GM12892 (cell line): ENCODE measurements at regions not wholly inside any gene's neighbourhood (a gene's known extent, or its start where the extent isn't known, plus 50 kb on each side); places are given as distances from the start of the nearest gene placed in this dataset.

Source experiments
- DNase-seq: peaks from one replicate; pipeline ENCODE4 v3.0.0; 2011; ENCODE audit not compliant: insufficient read length
- FAIRE-seq: peaks from 2 replicates; lab custom pipeline; 2011; peaks lifted over from hg19 to GRCh38; lab: Jason Lieb, UNC
- POLR2A ChIP-seq: IDR thresholded peaks from 2 replicates; pipeline ENCODE4 v1.6.1; 2011; ENCODE audit warnings: low read depth, low read length, control low read depth
- POLR2AphosphoS5 ChIP-seq: IDR thresholded peaks from 2 replicates; pipeline ENCODE4 v1.6.1; 2011; ENCODE audit warnings: low read depth, low read length, control low read depth
- TAF1 ChIP-seq: IDR thresholded peaks from 2 replicates; pipeline ENCODE4 v1.6.1; 2011; ENCODE audit warnings: low read depth, mild to moderate bottlenecking, control low read depth, low read length, borderline replicate concordance

DNA sequence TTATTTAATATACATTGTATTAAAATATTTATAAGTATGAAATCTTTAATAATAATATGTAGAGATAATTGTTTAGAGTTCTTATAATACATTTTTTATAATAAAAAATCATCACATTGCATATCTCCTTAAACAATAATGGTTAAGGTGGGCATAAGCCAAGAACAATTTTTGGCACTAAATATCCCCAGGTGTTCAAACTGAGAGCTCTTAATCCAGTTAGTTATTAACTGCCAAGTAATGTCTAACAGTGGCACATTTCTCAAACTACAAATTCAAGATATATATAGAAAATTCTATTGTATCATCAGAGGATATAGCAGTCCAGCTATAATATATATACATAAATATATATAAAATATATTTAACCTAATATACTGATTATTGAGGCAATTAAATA lies 680.8 kb downstream of the SI start:
- DNase-seq: no peak
- TF ChIP-seq POLR2AphosphoS5 (no peak), TAF1 (no peak), POLR2A (no peak)
- FAIRE-seq: no peak

DNA sequence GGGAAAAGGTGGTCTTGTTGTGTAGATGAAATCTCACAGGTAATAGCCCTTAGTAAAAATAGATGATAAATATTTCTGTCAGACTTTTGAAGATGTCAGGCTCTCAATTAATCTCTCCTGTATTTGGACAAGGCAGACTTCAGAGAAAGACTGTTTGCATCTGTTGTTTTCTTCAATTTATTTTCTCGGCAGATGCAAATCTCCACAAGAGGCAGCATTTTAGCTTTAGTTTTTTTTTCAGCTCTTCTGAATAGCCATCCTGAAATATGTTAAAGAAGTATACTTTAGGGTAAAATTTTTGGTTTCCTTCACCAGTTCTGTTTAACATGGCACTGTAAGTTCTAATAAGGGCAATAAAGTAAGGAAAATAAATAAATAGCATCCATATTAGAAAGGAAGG lies 685.1 kb downstream of the SI start:
- FAIRE-seq (no peak), DNase-seq (no peak)
- TF ChIP-seq POLR2A (no peak), TAF1 (no peak)

DNA sequence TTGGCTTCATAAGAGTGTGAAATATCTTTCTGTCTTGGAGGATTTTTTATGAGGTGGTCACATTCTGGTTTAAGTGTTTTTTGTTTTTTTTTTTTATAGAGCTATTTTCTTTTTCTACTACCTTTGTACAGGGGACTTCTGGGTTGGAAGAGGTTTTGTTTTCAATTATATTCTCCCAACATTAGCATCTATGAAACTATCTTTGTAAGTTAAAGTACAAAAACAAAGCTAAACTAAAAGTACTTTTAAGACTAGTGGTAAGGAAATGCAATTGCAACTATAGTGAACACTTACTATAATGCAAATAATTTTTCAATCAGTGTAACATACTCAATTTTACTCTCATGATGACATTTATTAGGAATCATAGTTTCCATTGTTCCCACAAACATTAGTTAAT lies 688.2 kb downstream of the SI start:
- DNase-seq: no peak
- no peak for TF ChIP-seq POLR2A
- no peak for TF ChIP-seq POLR2AphosphoS5
- no peak for TF ChIP-seq TAF1
- FAIRE-seq: no peak

DNA sequence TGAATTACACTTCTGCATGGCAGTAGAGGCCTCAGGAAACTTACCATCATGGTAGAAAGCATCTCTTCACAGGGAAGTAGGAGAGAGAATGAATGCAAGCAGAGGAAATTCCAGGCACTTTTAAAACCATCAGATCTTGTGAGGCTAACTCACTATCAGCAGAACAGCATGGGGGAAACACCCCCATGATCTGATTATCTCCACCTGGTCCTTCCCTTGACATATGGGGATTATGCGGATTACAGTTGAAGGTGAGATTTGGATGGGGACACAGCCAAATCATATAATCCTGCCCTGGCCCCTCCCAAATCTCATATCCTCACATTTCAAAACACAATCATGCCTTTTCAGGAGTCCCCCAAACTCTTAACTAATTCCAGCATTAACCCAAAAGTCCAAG lies 691.1 kb downstream of the SI start:
- FAIRE-seq: no peak
- DNase-seq: no peak
- TF ChIP-seq POLR2AphosphoS5 (no peak), TAF1 (no peak), POLR2A (no peak)

DNA sequence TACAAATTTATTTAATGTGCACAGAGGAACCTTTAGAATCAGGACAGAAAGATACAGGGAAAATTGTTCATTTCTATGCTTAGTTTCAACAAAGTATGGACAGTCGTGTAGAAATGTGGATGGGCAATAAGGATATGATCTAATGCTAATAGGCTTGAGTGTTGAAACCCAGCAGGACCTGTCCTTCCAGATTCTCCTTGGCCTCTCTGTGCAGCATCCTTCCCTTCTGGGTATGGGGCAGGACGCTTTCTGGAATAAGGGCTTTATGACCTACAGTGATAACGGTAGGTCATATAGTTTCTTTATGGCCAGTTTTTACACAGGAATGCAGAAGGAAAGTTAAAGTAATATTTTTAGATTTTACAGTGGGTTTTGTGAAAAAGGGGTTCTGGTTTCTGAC lies 698.1 kb downstream of the SI start:
- TF ChIP-seq TAF1 (no peak), POLR2AphosphoS5 (no peak), POLR2A (no peak)
- DNase-seq: no peak
- FAIRE-seq: no peak

DNA sequence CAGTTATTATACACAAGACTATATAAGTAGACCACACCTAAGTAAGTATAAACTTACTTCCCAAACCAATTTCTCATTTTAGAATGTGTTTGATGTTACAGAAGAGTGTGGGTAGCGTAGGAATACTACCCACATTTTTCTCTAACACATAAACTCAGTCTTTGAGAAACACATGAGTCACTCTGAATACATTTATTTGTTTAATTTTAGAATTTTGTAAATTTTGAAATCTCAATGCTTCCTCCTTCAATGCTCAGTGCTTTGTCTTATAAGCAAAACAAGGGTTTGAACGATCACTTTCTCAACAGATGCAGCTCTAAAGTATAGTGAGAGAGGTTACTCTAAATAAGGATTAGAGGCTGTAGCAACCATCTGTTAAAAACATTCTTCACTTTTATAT lies 700.8 kb downstream of the SI start:
- FAIRE-seq (no peak), DNase-seq (no peak)
- TF ChIP-seq POLR2AphosphoS5 (no peak), POLR2A (no peak), TAF1 (no peak)

DNA sequence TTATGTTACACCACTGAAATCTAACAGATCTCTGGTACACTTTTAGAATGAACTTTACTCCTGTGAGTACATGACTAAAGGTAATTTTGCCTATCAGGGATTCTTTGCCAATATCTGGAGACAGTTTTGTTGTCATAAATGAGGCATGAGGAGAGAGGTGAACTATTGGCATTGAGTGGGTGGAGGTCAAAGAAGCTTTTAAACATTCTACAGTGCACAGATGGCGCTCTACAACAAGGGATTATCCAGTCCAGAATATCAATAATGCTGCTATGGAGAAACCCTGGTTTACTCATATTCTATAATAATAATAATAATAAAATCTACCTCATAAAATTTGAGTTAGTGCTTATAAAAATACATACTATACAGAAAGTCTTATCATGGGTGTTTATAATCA lies 702.3 kb downstream of the SI start:
- FAIRE-seq (no peak), DNase-seq (no peak)
- no peak for TF ChIP-seq POLR2AphosphoS5
- no peak for TF ChIP-seq TAF1

DNA sequence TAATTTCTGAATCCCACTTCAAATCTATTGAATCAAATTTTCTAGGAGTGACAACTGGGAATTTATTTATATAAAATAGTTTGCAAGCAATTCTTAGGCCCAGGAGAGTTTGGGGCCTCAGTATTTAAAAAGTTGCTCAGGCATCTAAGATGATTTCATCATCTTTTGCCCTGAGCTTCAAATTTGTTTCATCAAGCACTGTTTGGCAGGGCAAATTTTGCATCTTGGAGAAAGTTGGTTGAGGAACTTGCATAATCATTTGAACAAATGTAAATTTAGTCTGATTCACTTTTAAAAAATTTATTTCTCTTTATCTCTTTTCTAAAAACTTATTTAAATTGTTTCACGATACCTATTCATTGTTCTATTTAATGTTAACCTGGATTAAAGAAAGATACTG lies 702.8 kb downstream of the SI start:
- TF ChIP-seq POLR2AphosphoS5: no peak
- no peak for TF ChIP-seq POLR2A
- TF ChIP-seq TAF1: no peak
- DNase-seq (no peak), FAIRE-seq (no peak)

DNA sequence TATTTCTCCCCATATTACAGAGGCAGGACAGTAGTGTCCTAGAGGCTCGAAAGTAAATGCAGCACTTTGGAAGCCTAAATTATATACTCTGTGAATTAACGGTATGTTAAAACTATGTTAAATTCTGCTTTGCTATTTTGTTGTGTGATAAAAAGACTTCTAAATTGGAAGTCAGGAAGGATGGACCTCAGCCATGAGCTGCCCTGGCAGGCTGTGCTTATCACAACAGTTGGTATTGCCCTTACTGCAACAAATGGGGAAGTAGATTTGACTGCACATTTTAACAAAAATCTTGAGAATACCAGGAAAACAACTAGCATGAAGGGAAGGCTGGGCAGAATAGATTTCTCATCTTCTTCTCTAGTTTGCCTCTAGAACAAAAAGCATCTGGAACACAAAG lies 706.6 kb downstream of the SI start:
- no peak for TF ChIP-seq POLR2A
- no peak for TF ChIP-seq POLR2AphosphoS5
- TF ChIP-seq TAF1: no peak
- DNase-seq (no peak), FAIRE-seq (no peak)

DNA sequence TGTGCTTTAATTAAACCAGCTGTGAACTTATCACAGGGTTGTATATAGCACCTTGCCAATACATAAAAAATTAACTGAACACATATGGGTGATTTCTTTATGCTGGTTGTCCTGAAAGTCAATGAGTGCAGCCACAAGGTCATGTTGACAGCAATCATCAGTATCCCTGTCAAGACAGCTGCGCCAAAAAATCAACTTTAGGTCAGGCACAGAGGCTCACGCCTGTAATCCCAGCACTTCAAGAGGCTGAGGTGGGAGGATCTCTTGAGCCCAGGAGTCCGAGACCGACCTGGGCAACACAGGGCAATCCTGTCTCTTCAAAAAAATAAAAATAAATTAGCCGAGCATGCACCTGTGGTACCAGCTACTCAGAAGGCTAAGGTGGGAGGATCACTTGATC lies 707.3 kb downstream of the SI start:
- DNase-seq: no peak
- no peak for FAIRE-seq
- TF ChIP-seq POLR2AphosphoS5: no peak
- TF ChIP-seq TAF1: no peak
- TF ChIP-seq POLR2A: no peak

DNA sequence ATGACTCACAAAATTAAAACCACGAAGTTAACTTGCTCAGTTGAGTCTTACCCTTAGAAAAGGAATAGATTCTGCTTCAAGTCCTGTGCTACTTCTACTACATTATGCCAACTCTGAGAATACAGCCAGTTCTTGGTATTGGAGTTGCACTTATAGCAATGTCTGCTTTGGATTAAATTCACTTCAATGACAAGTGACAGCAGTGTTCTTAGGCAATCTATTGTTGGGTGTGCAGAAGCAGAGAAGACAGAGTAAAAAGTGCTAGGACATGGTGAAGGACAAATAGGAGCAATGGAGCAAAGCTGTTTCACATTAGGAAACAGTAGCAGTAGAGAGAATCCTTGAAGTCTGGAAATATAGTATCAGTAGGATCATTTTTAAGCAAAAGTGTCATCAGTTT lies 713.1 kb downstream of the SI start:
- DNase-seq (no peak), FAIRE-seq (no peak)
- TF ChIP-seq POLR2A (no peak), POLR2AphosphoS5 (no peak), TAF1 (no peak)

DNA sequence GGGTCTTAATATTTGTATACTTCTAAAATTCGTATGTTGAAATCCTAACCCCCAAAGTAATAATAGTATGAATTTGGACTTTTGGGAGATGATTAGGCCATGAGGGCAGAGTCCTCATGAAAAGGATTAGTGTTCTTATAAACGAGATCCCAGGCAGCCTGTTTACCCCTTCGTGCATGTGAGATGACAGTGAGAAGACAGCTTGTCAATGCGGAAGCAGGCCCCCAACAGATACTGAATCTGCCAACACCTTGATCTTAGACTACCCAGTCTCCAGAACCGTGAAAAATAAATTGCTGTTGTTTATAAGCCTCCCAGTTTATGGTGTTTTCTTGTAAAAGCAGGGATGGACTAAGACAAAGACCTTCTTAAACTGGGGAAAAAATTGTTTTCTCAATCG lies 714.2 kb downstream of the SI start:
- TF ChIP-seq POLR2A: no peak
- no peak for TF ChIP-seq TAF1
- TF ChIP-seq POLR2AphosphoS5: no peak
- FAIRE-seq (no peak), DNase-seq (no peak)

DNA sequence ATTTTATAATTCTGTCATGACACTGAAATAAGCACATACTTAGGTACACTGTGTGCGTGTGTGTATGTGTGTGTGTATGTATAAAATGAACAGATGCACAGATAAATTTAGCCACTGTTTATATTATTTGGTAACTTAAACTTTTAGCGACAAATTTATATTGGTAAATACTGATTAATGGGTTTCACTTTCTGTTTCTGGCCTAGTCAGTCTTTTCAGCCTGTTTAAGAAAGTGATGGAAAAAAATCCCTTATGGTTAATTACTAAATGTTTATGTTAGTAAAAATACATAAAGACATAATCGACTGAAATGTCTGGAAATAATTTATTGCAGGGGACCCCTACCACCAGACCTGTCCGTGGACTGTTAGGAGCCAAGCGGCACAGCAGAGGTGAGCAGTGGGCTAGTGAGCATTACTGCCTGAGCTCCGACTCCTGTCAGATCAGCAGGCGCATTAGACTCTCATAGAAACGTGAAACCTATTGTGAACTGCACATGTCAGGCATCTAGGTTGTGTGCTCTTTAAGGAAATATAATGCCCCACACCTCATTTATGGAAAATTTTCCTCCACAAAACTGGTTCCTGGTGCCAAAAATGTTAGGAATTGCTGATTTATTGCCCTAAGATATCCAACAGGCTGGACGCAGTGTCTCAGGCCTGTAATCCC lies 717.4 kb downstream of the SI start:
- TF ChIP-seq POLR2A: no peak
- no peak for TF ChIP-seq POLR2AphosphoS5
- DNase-seq (no peak), FAIRE-seq (no peak)
